Karpas-422 (cell line): ENCODE measurements at regions not wholly inside any gene's neighbourhood (a gene's known extent, or its start where the extent isn't known, plus 50 kb on each side); places are given as distances from the start of the nearest gene placed in this dataset. TPM values are rescaled to one million over a fixed set of nuclear protein-coding genes. Genes with fewer than 3 reads are reported as not detected.

Source experiments
- DNase-seq: peaks from one replicate; pipeline ENCODE4 v3.0.0-alpha.2; 2015
- H2AFZ ChIP-seq: fragments of 200-600 bp; sonication (generic); 2 replicates; pipeline ENCODE4 v1.6.1; 2014; ENCODE audit warnings: antibody characterized with exemption, low read length, mixed read lengths
- H3K27ac ChIP-seq: fragments of 200-600 bp; sonication (generic); 2 replicates; pipeline ENCODE4 v1.5.1; 2014; ENCODE audit warnings: mild to moderate bottlenecking, low read length, moderate library complexity
- H3K27me3 ChIP-seq: fragments of 200-600 bp; sonication (generic); 2 replicates; pipeline ENCODE4 v1.6.1; 2014; ENCODE audit warnings: low read length, mixed read lengths
- H3K36me3 ChIP-seq: fragments of 200-600 bp; sonication (generic); 2 replicates; pipeline ENCODE4 v1.6.1; 2014; ENCODE audit warnings: low read length, mixed read lengths; ENCODE audit not compliant: insufficient read depth
- H3K4me1 ChIP-seq: fragments of 200-600 bp; sonication (generic); 2 replicates; pipeline ENCODE4 v1.6.1; 2014; ENCODE audit warnings: mild to moderate bottlenecking, low read length, mixed read lengths
- H3K4me2 ChIP-seq: fragments of 200-600 bp; sonication (generic); 2 replicates; pipeline ENCODE4 v1.6.1; 2014; ENCODE audit warnings: low read length, low read depth, mild to moderate bottlenecking; ENCODE audit not compliant: poor library complexity, severe bottlenecking
- H3K4me3 ChIP-seq: fragments of 200-600 bp; sonication (generic); 2 replicates; pipeline ENCODE4 v1.5.1; 2014; ENCODE audit warnings: mild to moderate bottlenecking, antibody characterized with exemption, low read length, mixed read lengths
- H3K79me2 ChIP-seq: fragments of 200-600 bp; sonication (generic); 2 replicates; pipeline ENCODE4 v1.6.1; 2014; ENCODE audit warnings: mild to moderate bottlenecking, low read length, mixed read lengths
- H3K9ac ChIP-seq: fragments of 200-600 bp; sonication (generic); 2 replicates; pipeline ENCODE4 v1.6.0; 2014; ENCODE audit warnings: low read length
- H3K9me2 ChIP-seq: fragments of 200-600 bp; sonication (generic), shearing (Covaris generic); replicated peaks from 2 replicates; pipeline ENCODE4 v1.6.0; 2014; ENCODE audit warnings: mild to moderate bottlenecking, low read length, moderate library complexity; ENCODE audit not compliant: insufficient read depth
- H3K9me3 ChIP-seq: fragments of 300-700, 200-600 bp; sonication (generic); 2 replicates; pipeline ENCODE4 v1.6.1; 2014; ENCODE audit warnings: low read length, mixed read lengths
- H4K20me1 ChIP-seq: fragments of 200-600 bp; sonication (generic); 2 replicates; pipeline ENCODE4 v1.6.1; 2014; ENCODE audit warnings: mild to moderate bottlenecking, antibody characterized with exemption, low read length, low read depth; ENCODE audit not compliant: insufficient read depth
- small RNA-seq: library from RNA; depleted of rRNA; stranded (forward); fragments of <200 nt; gene quantifications from one replicate; pipeline ENCODE3, GENCODE V24; 2014

DNA sequence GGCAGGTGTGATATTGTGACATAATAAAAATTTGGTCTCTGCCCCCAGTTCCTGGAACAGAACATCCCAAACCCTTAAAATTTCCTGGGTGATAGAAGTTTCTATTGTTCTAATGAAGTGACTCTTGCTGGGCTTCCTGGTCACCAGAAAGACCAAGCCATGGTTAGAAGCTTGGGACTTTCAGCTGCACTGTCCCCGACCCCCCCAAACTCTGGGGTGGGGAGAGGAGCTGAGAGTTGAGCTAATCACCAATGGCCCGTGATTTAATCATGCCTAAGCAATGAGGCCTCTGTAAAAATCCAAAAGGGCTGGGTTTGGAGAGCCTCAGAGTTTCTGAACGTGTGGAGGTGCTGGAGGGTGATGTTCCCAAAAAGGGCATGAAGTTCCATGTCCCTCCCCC, 54.8 kb upstream of the FTH1 start:
- no peaks in the 10 kb centered on the region for H3K9me3 ChIP-seq
- no peak overlapping the region for H3K27ac ChIP-seq
- H4K20me1 ChIP-seq: no peaks in the 10 kb centered on the region
- H3K9me2 ChIP-seq: no peaks in the 10 kb centered on the region
- H3K79me2 ChIP-seq: no peaks in the 10 kb centered on the region
- H3K36me3 ChIP-seq: no peaks in the 10 kb centered on the region
- no peak overlapping the region for H2AFZ ChIP-seq
- H3K9ac ChIP-seq: no peak overlapping the region
- H3K4me2 ChIP-seq: no peak overlapping the region
- no peaks in the 10 kb centered on the region for H3K4me1 ChIP-seq
- H3K4me3 ChIP-seq: no peak overlapping the region
- DNase-seq: no peak
- no peaks in the 10 kb centered on the region for H3K27me3 ChIP-seq

DNA sequence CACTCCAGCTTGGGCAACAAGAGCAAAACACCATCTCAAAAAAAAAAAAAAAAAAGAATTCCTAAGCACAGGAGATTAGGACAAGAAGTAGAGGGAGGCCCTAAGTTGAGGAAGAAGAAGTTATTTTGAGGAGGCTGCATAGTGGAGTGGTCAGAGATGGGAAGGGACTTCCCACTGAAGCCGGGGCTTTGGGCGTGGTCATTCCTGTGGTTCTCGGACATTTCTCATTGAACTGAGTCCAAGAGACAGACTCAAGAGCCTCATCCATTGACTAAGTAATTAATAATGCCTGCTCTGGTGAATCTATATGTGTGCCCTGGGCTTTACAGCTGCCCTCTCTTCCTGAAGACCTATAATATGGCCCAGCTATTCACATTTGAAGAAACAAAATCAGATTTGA, 53.2 kb upstream of the FTH1 start:
- H3K4me3 ChIP-seq: no peak overlapping the region
- H3K4me2 ChIP-seq: no peak overlapping the region
- H3K27me3 ChIP-seq: no peaks in the 10 kb centered on the region
- no peak overlapping the region for H3K9ac ChIP-seq
- H3K27ac ChIP-seq: no peak overlapping the region
- no peaks in the 10 kb centered on the region for H4K20me1 ChIP-seq
- H2AFZ ChIP-seq: no peak overlapping the region
- H3K36me3 ChIP-seq: no peaks in the 10 kb centered on the region
- H3K9me2 ChIP-seq: no peaks in the 10 kb centered on the region
- no peaks in the 10 kb centered on the region for H3K79me2 ChIP-seq
- H3K4me1 ChIP-seq: no peaks in the 10 kb centered on the region
- H3K9me3 ChIP-seq: no peaks in the 10 kb centered on the region
- no peak for DNase-seq

GRCh38 chr11:62018981-62019664, 51.7 kb upstream of the FTH1 start:
- Histone ChIP-seq H3K9me3 (no peaks in the 10 kb centered on the region), H3K4me1 (no peaks in the 10 kb centered on the region), H3K36me3 (no peaks in the 10 kb centered on the region), H3K4me2 (no peak overlapping the region), H3K79me2 (no peaks in the 10 kb centered on the region), H3K27ac (no peak overlapping the region), H3K27me3 (no peaks in the 10 kb centered on the region), H3K9me2 (no peaks in the 10 kb centered on the region), H4K20me1 (no peaks in the 10 kb centered on the region), H2AFZ (no peak overlapping the region), H3K9ac (no peak overlapping the region), H3K4me3 (no peak overlapping the region)
- no peak for DNase-seq

- Histone ChIP-seq H3K36me3 (no peaks in the 10 kb centered on the region), H3K79me2 (no peaks in the 10 kb centered on the region), H3K9me2 (no peaks in the 10 kb centered on the region), H3K27me3 (no peaks in the 10 kb centered on the region), H2AFZ (no peak overlapping the region), H3K9me3 (no peaks in the 10 kb centered on the region), H3K9ac (no peak overlapping the region), H3K4me1 (no peaks in the 10 kb centered on the region), H4K20me1 (no peaks in the 10 kb centered on the region), H3K4me2 (no peak overlapping the region), H3K27ac (no peak overlapping the region), H3K4me3 (no peak overlapping the region)
- no peak for DNase-seq
These were observed 50.6 kb upstream of the FTH1 start for GRCh38 chr11:62017878-62018655.

Small RNAs in the stretch of these regions (small RNA-seq; reads per million reads assigned to genes)
- gene AP003733.2: not detected
